IPS DF 4.7 (cell line): ENCODE measurements at regions not wholly inside any gene's neighbourhood (a gene's known extent, or its start where the extent isn't known, plus 50 kb on each side); places are given as distances from the start of the nearest gene placed in this dataset.
"Not testable (repeated sequence)": the region's sequence is repeated elsewhere in the genome, so short reads cannot be mapped to it uniquely, and the experiment has no call there.

Experiments used
- DNase-seq: peaks from one replicate; pipeline ENCODE4 v3.0.0-alpha.2; 2013; ENCODE audit warnings: low spot score; ENCODE audit errors: extremely low read depth

- DNase-seq, result no peak
Measured at GRCh38 chr2:12871694-12872315, 155.1 kb downstream of the TRIB2 start.

GRCh38 chr2:12877761-12878160 lies 161.0 kb downstream of the TRIB2 start:
- DNase-seq, result no peak

GRCh38 chr2:12879649-12880048 lies 162.9 kb downstream of the TRIB2 start:
- no peak for DNase-seq

GRCh38 chr2:12881952-12882351 lies 165.2 kb downstream of the TRIB2 start:
- no peak for DNase-seq

GRCh38 chr2:12882393-12882792 lies 165.7 kb downstream of the TRIB2 start:
- no peak for DNase-seq

- DNase-seq, result no peak
Measured at GRCh38 chr2:12883906-12884305, 167.2 kb downstream of the TRIB2 start.

- no peak for DNase-seq
Measured at GRCh38 chr2:12884713-12885282, 168.1 kb downstream of the TRIB2 start.

- no peak for DNase-seq
Measured at GRCh38 chr2:12890066-12890465, 173.3 kb downstream of the TRIB2 start.

GRCh38 chr2:12890481-12890991 lies 173.8 kb downstream of the TRIB2 start:
- DNase-seq, result no peak

GRCh38 chr2:12895017-12895416 lies 178.3 kb downstream of the TRIB2 start:
- no peak for DNase-seq

- DNase-seq, result no peak
Measured at GRCh38 chr2:12896318-12896982, 179.7 kb downstream of the TRIB2 start.

- no peak for DNase-seq
Measured at GRCh38 chr2:12897181-12897580, 180.4 kb downstream of the TRIB2 start.

- DNase-seq, result no peak
Measured at GRCh38 chr2:12903272-12903671, 186.5 kb downstream of the TRIB2 start.

- DNase-seq, result no peak
Measured at GRCh38 chr2:12910431-12910830, 193.7 kb downstream of the TRIB2 start.

GRCh38 chr2:12915787-12916186 lies 199.1 kb downstream of the TRIB2 start:
- DNase-seq, result no peak

- DNase-seq, result no peak
Measured at GRCh38 chr2:12918138-12918834, 201.6 kb downstream of the TRIB2 start.

GRCh38 chr2:12918835-12919445 lies 202.2 kb downstream of the TRIB2 start:
- no peak for DNase-seq

GRCh38 chr2:12921321-12921720 lies 204.6 kb downstream of the TRIB2 start:
- DNase-seq, result no peak

- no peak for DNase-seq
Measured at GRCh38 chr2:12923907-12924610, 207.3 kb downstream of the TRIB2 start.

GRCh38 chr2:12926641-12927040 lies 209.9 kb downstream of the TRIB2 start:
- DNase-seq, result not testable (repeated sequence)

GRCh38 chr2:12928197-12928774 lies 211.6 kb downstream of the TRIB2 start:
- DNase-seq, result no peak
